ENCODE measurements at regions not wholly inside any gene's neighbourhood (a gene's known extent, or its start where the extent isn't known, plus 50 kb on each side); places are given as distances from the start of the nearest gene placed in this dataset.

GRCh38 chr12:123062681-123063486 lies 82.4 kb downstream of the ARL6IP4 start:
- no peak for TF ChIP-seq EZH2phosphoT487 (IDR thresholded peaks at IDR 0.05; ENCODE audit: borderline replicate concordance, low read length)
- no peak for TF ChIP-seq CTCF (conservative IDR thresholded peaks at IDR 0.05; ENCODE audit: low read depth, low read length)

Data from PC-3 (cell line).